NCI-H226 (cell line): ENCODE measurements at regions not wholly inside any gene's neighbourhood (a gene's known extent, or its start where the extent isn't known, plus 50 kb on each side); places are given as distances from the start of the nearest gene placed in this dataset.

ENCODE experiments used
- DNase-seq: peaks from one replicate; pipeline ENCODE4 v3.0.0-alpha.2; 2015

DNA sequence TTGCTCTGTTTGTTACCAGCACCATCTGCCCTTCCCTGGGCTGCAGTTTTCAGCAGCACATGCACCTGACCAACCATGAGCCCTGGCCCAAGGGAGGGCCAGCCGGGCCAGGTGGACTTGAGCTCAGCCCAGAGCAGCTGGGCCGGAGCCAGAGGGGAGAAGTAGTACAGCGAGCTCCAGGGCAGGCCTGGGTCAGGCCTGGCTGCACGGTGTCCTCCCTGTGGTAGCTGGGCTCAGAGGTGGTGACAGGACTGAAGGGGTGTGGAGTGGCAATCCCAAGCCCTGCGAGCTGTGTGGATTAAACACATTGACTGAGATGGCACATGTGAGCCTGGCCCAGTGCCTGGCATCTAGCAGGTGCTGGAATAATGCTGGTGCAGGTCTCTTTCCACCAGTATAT lies 222.2 kb downstream of the GLI2 start:
- DNase-seq, result no peak

- DNase-seq, result no peak
These were observed 223.1 kb downstream of the GLI2 start for GRCh38 chr2:120958623-120959366.

- DNase-seq, result no peak
These were observed 223.8 kb downstream of the GLI2 start for GRCh38 chr2:120959426-120959825.

DNA sequence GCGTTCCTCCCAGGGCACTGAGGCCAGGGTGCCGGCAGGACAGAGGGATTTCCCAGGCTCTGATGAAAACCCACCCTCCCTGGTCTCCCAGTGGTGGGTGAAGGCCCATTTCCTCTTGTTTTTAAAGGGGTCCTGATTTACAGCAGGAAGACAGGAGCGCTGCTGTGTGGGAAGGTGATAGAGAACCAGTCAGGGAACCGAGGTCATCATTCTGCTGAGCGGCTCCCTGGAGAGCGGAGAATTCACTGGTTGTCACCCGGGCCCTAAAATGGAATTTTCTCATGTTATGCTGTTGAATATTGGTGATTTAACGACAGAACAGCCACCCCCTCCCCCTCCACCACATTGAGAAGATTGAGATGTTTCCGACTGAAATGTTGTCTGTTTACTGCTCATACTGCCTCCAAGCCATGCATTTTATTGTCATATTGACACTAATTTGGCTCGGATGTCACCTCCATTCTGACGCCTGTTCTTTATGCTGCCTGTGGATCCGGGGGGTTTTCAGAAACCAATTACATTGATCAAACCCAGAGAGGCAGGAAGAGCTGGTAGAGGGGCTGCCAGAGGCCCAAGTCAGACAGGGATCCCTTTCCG lies 225.2 kb downstream of the GLI2 start:
- no peak for DNase-seq

- no peak for DNase-seq
These were observed 225.7 kb downstream of the GLI2 start for GRCh38 chr2:120961396-120961795.

GRCh38 chr2:120963997-120964705 lies 228.5 kb downstream of the GLI2 start:
- DNase-seq, result no peak

- DNase-seq, result no peak
These were observed 229.2 kb downstream of the GLI2 start for GRCh38 chr2:120964819-120965218.

DNA sequence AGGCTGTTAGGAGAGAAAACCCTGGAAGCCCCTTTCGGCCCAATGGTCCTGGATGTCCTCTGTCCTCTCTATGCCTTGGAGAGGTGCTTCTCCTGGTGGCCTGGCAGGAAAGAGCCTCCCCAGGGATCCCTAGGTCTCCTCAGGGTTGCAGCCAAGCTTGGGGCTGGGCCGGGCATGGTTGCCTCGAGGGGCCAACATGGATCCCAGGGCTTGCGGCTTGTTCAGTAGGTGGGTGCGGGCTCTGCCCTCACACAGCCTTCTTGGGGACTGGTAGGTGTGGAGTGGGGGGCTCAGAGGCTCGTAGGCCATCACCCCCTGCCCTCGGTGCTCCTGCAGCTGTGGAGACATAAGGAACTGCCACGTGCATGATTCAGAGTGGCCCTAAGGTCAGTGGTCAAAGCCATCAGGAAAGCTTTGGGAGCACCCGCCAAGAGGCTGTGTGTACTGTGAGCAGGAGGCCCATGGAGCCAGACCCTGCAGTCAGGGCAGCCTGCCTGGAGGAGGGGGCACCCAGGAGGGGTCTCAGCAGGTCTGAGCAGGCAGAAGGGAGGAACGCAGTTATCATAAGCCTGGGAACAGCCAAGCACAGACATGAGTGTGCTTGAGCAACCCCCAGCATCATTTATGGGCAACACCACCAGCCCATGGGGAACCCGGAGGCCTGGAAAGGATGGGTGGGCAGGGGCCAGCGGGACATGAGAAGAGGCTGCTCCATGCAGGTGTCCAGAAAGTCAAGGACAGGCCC lies 231.0 kb downstream of the GLI2 start:
- no peak for DNase-seq

- no peak for DNase-seq
These were observed 232.8 kb downstream of the GLI2 start for GRCh38 chr2:120968307-120969015.

- no peak for DNase-seq
These were observed 234.1 kb downstream of the GLI2 start for GRCh38 chr2:120969613-120970355.

DNA sequence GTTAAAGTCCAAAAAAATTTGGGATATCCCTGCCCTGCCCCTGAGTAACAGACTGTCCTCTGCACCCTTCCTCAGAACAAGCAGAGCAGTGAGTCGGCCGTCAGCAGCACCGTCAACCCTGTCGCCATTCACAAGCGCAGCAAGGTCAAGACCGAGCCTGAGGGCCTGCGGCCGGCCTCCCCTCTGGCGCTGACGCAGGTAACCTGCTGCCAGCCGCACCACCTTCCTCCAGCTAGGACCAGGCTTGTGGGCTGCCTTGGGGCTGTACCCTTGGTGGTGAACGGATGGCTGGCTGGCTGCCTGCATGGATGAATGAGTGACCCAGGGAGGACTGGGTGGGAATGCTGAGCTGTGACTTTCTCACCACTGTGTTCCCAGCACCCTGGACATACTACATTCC lies 236.2 kb downstream of the GLI2 start:
- DNase-seq, result no peak

DNA sequence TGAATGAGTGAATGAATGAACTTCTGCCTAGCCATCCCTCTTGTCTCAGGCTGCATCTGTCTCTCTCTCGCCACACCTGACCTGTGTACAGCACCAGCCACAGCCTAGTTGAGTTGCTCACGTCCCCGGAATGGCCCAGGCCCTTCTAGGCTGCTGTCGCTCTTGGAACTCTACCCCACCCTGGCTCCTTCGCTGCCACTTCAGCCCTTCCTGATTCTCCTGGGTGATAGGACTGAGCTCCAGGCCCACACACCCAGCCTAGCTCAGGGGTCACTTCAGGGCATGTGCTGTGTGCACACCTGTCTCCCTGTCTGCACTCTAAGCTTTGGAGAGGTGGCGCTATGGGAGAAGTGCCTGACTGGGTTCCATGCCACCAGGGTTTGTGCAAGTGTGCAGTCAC lies 236.6 kb downstream of the GLI2 start:
- DNase-seq, result no peak

DNA sequence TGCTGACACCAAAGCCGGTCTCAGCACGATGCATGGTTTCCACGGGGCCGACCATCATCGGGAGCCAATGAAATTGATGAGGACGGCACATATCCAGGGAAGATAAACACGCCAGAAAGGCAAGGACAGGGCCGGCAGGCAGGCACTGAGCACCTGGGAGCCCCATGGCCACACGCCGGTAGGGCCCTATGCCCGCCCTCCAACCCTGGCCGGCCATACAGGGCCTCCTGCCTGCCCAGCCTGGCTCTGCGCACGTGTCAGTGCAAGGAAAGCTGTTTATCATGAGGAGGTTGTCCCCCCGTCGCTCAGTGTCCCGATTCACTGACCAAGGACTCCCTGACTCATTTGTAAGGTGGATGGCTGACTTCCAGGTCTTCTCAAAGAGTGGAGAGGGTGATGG lies 237.5 kb downstream of the GLI2 start:
- no peak for DNase-seq

DNA sequence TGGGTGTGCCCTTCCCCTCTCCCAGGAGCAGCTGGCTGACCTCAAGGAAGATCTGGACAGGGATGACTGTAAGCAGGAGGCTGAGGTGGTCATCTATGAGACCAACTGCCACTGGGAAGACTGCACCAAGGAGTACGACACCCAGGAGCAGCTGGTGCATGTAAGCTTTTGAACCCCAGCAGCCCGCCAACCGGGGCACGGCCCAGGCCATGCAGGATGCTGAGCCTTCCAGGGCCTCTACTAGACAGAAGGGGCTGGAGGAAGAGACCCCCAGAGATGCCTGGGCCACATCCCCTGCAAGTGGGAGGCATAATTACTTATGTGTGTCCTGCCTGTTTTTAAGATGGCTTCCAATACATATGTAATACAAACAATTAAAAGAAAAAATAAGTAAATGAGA lies 239.3 kb downstream of the GLI2 start:
- DNase-seq, result no peak

DNA sequence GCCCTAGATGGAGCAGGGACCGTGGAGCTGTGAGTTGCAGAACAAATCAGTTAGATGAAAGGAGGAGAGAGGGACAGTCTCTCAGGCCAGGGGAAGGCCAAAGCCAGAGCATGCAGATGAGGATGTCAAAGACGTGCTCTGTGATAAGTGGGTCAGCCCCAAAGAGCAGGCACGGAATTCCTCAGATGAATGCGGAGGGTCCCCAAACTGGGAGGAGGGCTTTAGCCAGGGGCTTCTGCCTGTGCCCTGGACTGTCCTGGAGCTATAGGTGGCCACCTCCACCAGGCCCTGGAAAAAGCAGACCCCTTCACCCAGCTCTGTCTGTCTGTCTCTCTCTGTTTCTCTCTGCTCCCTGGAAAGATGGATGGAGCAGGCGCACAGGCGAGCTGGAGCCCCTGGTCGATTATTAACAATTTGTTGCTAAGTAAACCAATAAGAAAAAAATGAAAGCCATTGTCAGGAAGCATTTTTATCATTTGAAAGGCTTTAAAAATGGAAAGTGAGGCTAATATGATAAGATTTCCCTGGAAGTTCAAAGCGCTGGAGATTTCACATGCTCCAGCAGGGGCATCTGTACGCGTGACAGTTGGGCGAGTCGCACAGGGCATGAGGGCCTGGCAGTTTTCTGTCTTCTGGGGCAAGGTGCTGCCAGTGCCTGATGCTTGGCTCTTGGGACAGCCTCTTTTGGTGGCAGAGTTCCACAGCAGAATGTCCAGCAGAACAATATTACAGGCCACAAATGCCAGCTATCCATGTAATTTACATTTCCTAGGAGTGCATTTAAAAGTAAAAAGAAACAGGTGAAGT lies 241.0 kb downstream of the GLI2 start:
- DNase-seq, result no peak

GRCh38 chr2:120977582-120978358 lies 242.1 kb downstream of the GLI2 start:
- no peak for DNase-seq

- no peak for DNase-seq
These were observed 242.8 kb downstream of the GLI2 start for GRCh38 chr2:120978359-120979050.

DNA sequence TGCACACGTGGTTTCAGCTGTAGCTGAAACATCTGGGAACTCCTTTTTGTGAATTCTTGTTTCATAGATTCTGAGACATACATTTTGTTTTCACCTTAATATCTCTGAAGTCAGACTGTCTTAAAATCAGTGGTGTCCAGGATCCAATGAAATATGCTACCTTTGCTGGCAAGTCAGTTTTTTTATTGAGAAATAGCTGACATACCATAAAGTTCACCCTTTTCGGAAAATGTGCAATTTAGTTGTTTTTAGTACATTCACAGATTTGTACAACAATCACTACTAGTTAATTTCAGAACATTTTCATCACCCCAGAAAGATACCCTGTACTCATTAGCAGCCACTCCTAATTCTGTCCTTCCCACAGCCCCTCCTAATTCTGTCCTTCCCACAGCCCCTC lies 243.7 kb downstream of the GLI2 start:
- DNase-seq, result no peak

GRCh38 chr2:120979921-120980320 lies 244.3 kb downstream of the GLI2 start:
- no peak for DNase-seq

GRCh38 chr2:120981443-120981842 lies 245.8 kb downstream of the GLI2 start:
- no peak for DNase-seq
